HL-60 (cell line): ENCODE measurements at regions not wholly inside any gene's neighbourhood (a gene's known extent, or its start where the extent isn't known, plus 50 kb on each side); places are given as distances from the start of the nearest gene placed in this dataset.

Experiments
- DNase-seq, 2 experiments: peaks; one replicate each; pipeline ENCODE4 v3.0.0-alpha.2; 2010 to 2020; ENCODE audit warnings: low read depth in 1 of 2, low spot score in 1 of 2
- H3K27ac ChIP-seq: fragments of 250-450 bp; sonication (Bioruptor Pico); replicated peaks from 2 replicates; pipeline ENCODE4 v1.5.1; 2020; ENCODE audit warnings: mild to moderate bottlenecking, moderate library complexity
- H3K27me3 ChIP-seq: fragments of 250-450 bp; sonication (Bioruptor Pico); 2 replicates; pipeline ENCODE4 v1.5.1; 2021; ENCODE audit warnings: mild to moderate bottlenecking, moderate library complexity; ENCODE audit not compliant: insufficient read depth, poor library complexity, severe bottlenecking
- H3K4me3 ChIP-seq: replicated peaks from 2 replicates; pipeline ENCODE4 v1.5.1; 2011; ENCODE audit warnings: mild to moderate bottlenecking, control low read depth, low read length; ENCODE audit not compliant: insufficient read depth
- GABPA ChIP-seq: IDR thresholded peaks from 2 replicates; pipeline ENCODE4 v1.6.1; 2012; ENCODE audit warnings: low read depth
- POLR2AphosphoS5 ChIP-seq: IDR thresholded peaks from 2 replicates; pipeline ENCODE4 v1.6.1; 2012; ENCODE audit warnings: low read depth
- SPI1 ChIP-seq: IDR thresholded peaks from 2 replicates; pipeline ENCODE4 v1.6.1; 2012; ENCODE audit warnings: low read depth, mild to moderate bottlenecking, borderline replicate concordance
- TF ChIP-seq, protein P1 (sequence below): IDR thresholded peaks from one replicate; pipeline ENCODE4 v1.5.1; 2011; ENCODE audit warnings: low read length, control low read depth, inconsistent platforms; ENCODE audit not compliant: insufficient read depth
- TF ChIP-seq, protein P2 (sequence below): IDR thresholded peaks from 2 replicates; pipeline ENCODE4 v1.6.1; 2012; ENCODE audit warnings: low read depth; ENCODE audit not compliant: insufficient replicate concordance

DNA sequence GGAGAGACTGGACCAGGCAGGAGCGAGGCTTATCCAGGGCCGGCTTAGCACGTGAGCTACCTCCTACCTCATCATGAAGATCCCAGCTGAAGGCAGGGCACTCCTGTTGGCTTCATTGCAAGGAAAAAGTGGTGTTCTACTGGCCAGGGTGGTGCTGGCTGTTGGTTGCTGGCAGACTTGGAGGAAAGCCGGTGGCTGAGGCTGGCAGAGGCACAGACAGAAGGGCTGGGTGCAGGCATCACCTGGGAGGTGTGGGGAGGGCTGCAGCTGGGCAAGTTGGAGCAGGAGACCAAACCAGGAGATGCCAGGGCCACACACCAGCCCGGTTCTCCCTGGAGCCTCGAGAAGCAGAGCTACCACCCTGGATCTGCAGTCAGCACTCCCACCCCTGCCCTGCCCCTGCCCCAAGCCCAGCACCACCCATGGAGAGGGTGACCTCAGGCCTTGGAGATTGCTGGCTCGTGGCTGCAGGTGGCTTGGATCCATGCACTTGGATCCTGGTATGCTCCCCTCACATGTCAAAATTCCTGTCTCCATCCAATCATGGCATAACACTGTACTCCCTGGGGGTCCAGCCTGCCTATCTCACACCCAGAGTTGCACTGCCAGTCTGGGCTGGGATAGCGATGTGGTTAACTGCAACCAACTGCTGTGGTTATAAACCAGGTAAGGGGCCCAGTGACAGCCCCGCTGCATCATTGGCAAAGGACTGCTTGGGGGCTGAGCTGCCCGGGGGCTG, 49.7 kb downstream of the GLI2 start:
- H3K4me3 ChIP-seq, result no peak overlapping the region
- no peak overlapping the region for H3K27ac ChIP-seq
- no peak for DNase-seq
- peaks cover 2% of the 10 kb centered on the region for H3K27me3 ChIP-seq
- no peak for TF ChIP-seq POLR2AphosphoS5
- TF ChIP-seq, protein P1, sequence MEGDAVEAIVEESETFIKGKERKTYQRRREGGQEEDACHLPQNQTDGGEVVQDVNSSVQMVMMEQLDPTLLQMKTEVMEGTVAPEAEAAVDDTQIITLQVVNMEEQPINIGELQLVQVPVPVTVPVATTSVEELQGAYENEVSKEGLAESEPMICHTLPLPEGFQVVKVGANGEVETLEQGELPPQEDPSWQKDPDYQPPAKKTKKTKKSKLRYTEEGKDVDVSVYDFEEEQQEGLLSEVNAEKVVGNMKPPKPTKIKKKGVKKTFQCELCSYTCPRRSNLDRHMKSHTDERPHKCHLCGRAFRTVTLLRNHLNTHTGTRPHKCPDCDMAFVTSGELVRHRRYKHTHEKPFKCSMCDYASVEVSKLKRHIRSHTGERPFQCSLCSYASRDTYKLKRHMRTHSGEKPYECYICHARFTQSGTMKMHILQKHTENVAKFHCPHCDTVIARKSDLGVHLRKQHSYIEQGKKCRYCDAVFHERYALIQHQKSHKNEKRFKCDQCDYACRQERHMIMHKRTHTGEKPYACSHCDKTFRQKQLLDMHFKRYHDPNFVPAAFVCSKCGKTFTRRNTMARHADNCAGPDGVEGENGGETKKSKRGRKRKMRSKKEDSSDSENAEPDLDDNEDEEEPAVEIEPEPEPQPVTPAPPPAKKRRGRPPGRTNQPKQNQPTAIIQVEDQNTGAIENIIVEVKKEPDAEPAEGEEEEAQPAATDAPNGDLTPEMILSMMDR, result no peak
- TF ChIP-seq SPI1, result no peak
- no peak for TF ChIP-seq GABPA
- TF ChIP-seq, protein P2, sequence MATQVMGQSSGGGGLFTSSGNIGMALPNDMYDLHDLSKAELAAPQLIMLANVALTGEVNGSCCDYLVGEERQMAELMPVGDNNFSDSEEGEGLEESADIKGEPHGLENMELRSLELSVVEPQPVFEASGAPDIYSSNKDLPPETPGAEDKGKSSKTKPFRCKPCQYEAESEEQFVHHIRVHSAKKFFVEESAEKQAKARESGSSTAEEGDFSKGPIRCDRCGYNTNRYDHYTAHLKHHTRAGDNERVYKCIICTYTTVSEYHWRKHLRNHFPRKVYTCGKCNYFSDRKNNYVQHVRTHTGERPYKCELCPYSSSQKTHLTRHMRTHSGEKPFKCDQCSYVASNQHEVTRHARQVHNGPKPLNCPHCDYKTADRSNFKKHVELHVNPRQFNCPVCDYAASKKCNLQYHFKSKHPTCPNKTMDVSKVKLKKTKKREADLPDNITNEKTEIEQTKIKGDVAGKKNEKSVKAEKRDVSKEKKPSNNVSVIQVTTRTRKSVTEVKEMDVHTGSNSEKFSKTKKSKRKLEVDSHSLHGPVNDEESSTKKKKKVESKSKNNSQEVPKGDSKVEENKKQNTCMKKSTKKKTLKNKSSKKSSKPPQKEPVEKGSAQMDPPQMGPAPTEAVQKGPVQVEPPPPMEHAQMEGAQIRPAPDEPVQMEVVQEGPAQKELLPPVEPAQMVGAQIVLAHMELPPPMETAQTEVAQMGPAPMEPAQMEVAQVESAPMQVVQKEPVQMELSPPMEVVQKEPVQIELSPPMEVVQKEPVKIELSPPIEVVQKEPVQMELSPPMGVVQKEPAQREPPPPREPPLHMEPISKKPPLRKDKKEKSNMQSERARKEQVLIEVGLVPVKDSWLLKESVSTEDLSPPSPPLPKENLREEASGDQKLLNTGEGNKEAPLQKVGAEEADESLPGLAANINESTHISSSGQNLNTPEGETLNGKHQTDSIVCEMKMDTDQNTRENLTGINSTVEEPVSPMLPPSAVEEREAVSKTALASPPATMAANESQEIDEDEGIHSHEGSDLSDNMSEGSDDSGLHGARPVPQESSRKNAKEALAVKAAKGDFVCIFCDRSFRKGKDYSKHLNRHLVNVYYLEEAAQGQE, result no peak

DNA sequence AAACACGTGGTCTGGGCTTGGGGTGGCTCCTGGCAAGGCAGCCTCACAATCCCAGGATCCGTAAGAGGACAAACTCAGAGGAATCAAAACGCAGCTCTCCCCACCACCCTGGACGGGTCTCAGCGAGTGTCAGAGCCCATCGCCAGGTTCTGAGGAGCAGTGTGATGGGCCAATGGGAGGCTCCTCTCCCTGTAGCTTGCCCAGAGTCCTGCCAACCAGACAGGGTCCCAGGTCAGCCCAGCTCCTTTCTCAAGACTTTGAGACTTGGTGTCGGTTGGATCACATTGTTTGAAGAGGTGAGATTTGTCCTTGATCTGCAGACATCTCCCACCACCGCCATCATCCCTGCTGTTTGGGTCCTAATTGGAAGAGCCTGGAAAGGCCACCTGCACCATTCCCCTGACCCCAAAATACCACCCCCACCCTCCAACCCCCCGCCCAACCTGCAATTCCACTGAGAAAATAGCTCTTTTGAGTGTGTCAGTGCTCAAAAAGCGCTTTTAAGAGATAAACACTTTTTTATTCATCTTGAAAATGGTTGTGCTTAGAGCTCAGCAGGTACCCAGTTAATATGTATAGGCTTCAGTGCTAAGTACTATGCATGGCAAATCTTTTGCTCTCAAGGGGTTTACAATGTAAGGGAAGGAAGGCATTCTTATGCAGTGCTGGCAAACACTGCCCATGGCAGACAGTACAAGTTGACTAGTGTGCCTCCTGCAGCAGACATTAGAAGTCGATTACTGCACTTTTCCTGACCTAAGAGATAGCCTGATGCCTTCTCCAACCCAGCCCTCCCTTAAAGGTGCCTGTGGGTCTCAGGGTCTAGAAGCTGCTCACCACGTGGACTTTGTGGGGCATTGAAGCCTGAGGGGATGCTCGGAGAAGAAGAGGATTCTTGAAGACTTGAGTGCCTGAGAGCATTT, 50.6 kb downstream of the GLI2 start:
- no peak overlapping the region for H3K27ac ChIP-seq

DNA sequence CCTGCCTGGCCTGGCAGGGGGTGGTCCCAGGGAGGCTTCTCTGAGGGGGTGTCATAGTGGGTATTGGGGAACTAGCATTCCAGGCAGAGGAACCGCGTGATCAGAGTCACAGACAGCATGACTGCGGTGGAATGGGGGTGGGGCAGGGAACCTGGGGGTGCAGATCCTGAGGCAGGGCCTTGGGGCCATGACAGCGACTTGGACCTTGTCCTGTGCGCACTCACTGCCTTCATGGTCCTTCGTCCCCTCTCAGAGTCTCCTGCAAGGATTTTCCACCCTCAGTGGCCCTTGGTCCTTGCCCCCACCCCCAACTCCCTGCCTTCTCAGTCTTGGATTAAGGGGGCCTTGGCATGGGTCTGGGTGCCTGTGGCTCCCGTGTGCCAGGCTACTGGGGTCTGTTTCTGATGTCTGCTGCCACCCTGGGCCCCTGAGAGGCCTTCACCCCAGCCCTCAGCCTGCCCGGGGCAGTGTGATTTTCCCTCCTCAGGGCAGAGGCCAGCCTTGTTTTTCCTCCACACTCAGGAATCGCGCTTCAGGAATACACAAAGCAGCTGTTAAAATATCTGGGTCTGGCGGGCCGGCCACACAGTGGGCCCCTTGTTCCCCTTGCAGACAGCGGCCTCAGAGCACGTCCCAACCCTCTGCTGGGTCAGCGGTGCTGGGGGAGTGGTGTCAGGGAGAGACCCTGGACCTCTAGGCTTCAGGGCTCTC, 51.6 kb downstream of the GLI2 start:
- Histone ChIP-seq H3K27me3 (peaks cover 2% of the 10 kb centered on the region), H3K4me3 (no peak overlapping the region), H3K27ac (no peak overlapping the region)
- no peak for TF ChIP-seq SPI1
- TF ChIP-seq, protein P1, result no peak
- no peak for TF ChIP-seq POLR2AphosphoS5
- TF ChIP-seq, protein P2, result no peak
- no peak for TF ChIP-seq GABPA
- no peak for DNase-seq

More for the DNA sequence above, 50.6 kb downstream of the GLI2 start:
- no peak for DNase-seq
- Histone ChIP-seq H3K4me3 (no peak overlapping the region), H3K27me3 (peaks cover 2% of the 10 kb centered on the region)
- TF ChIP-seq, protein P1, result no peak
